ENCODE measurements at regions not wholly inside any gene's neighbourhood (a gene's known extent, or its start where the extent isn't known, plus 50 kb on each side); places are given as distances from the start of the nearest gene placed in this dataset.

GRCh38 chr17:36869856-36870719 lies 67.2 kb upstream of the LHX1 start:
- Mint-ChIP-seq H3K4me1 (ENCODE audit: low read depth in 2 of 2) (no peaks in the 10 kb centered on the region), H3K27ac (no peak overlapping the region), H3K9me3 (no peaks in the 10 kb centered on the region), H3K4me3 (no peak overlapping the region), H3K36me3 (ENCODE audit: insufficient read depth) (no peaks in the 10 kb centered on the region), H3K27me3 (peaks cover 15 to 32% of the 10 kb centered on the region in 2 donors)
- ATAC-seq (replicated peaks) (no peak), DNase-seq (no peak)

GRCh38 chr17:36870720-36870999 lies 66.6 kb upstream of the LHX1 start:
- DNase-seq (no peak), ATAC-seq (replicated peaks) (no peak)
- Mint-ChIP-seq H3K4me1 (ENCODE audit: low read depth in 2 of 2) (no peaks in the 10 kb centered on the region), H3K27me3 (peaks cover 15 to 29% of the 10 kb centered on the region in 2 donors), H3K36me3 (ENCODE audit: insufficient read depth) (no peaks in the 10 kb centered on the region), H3K27ac (no peak overlapping the region), H3K9me3 (no peaks in the 10 kb centered on the region), H3K4me3 (no peak overlapping the region)

DNA sequence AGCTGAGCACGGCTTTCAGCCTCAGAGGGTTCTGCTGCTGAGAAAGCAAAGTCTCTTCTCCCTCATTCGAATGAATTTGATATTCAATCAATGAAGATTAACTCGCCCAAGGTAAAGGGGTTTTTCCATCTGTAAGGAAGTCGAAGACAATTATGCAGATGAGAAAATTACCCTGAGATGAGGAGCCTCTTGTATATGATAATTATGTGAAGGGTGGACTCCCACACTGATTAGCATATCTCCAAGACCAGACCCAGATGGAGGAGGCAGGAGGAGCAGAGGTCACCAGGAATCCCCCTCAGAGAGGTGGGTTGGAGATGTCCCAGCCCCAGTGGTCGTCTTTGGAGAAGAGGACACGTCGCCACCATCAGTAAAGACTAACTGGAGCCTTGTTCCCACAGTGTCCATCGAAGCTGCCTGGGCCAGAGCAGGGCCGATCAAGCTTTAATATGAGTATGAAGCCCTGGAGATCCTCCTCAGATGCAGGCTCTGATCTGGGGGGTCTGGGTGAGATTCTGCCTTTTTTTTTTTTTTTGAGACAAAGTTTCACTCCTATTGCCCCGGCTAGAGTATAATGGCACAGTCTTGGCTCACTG lies 61.5 kb upstream of the LHX1 start:
- peaks cover 13 to 29% of the 10 kb centered on the region in 2 donors for H3K27me3 Mint-ChIP-seq

DNA sequence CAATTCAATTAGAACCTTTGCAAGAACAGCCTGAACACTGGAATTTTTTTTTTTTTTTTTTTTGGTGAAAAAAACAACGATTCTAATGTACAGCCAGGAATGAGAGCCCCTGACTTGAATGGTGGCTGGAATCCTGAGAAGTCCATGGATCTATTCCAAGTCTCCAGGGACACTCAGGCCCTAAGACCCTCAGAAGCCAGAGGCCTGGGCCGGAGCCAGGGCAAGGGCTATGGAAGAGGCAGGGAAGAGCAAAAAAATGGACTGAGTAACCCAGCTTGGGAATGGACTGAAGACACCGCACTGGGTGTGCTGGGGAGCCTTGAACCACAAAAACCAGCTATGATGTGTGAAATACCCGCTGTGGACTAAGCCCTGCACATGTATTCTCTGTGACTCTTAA lies 60.3 kb upstream of the LHX1 start:
- ATAC-seq (replicated peaks) (no peak), DNase-seq (no peak)
- Mint-ChIP-seq H3K4me3 (no peak overlapping the region), H3K27ac (no peak overlapping the region), H3K36me3 (ENCODE audit: insufficient read depth) (no peaks in the 10 kb centered on the region), H3K4me1 (ENCODE audit: low read depth in 2 of 2) (no peaks in the 10 kb centered on the region), H3K27me3 (peaks cover 21 to 31% of the 10 kb centered on the region in 2 donors), H3K9me3 (no peaks in the 10 kb centered on the region)

More for the DNA sequence above, 61.5 kb upstream of the LHX1 start:
- DNase-seq (no peak), ATAC-seq (replicated peaks) (no peak)
- H3K36me3 Mint-ChIP-seq (ENCODE audit: insufficient read depth) = no peaks in the 10 kb centered on the region
- no peaks in the 10 kb centered on the region for H3K9me3 Mint-ChIP-seq
- H3K4me3 Mint-ChIP-seq = no peak overlapping the region
- H3K4me1 Mint-ChIP-seq (ENCODE audit: low read depth in 2 of 2) = no peaks in the 10 kb centered on the region
- no peak overlapping the region for H3K27ac Mint-ChIP-seq

- no peaks in the 10 kb centered on the region for H3K9me3 Mint-ChIP-seq
- no peak for ATAC-seq (replicated peaks)
Measured at GRCh38 chr17:36877771-36878170, 59.5 kb upstream of the LHX1 start.

GRCh38 chr17:36878216-36878615 lies 59.1 kb upstream of the LHX1 start:
- DNase-seq = no peak
- Mint-ChIP-seq H3K27me3 (peaks cover 28 to 35% of the 10 kb centered on the region in 2 donors), H3K4me3 (no peak overlapping the region), H3K27ac (no peak overlapping the region), H3K4me1 (ENCODE audit: low read depth in 2 of 2) (no peaks in the 10 kb centered on the region), H3K36me3 (ENCODE audit: insufficient read depth) (no peaks in the 10 kb centered on the region), H3K9me3 (no peaks in the 10 kb centered on the region)
- ATAC-seq (replicated peaks) = no peak

More at GRCh38 chr17:36877771-36878170, 59.5 kb upstream of the LHX1 start:
- no peak overlapping the region for H3K4me3 Mint-ChIP-seq
- no peaks in the 10 kb centered on the region for H3K36me3 Mint-ChIP-seq (ENCODE audit: insufficient read depth)
- H3K4me1 Mint-ChIP-seq (ENCODE audit: low read depth in 2 of 2) = no peaks in the 10 kb centered on the region
- H3K27me3 Mint-ChIP-seq = peaks cover 28 to 34% of the 10 kb centered on the region in 2 donors
- no peak for DNase-seq
- H3K27ac Mint-ChIP-seq = no peak overlapping the region

GRCh38 chr17:36879027-36879426 lies 58.2 kb upstream of the LHX1 start:
- DNase-seq = no peak
- no peak overlapping the region for H3K4me3 Mint-ChIP-seq
- H3K36me3 Mint-ChIP-seq (ENCODE audit: insufficient read depth) = no peaks in the 10 kb centered on the region
- H3K27ac Mint-ChIP-seq = no peak overlapping the region
- H3K9me3 Mint-ChIP-seq = no peaks in the 10 kb centered on the region
- H3K27me3 Mint-ChIP-seq = peaks cover 28 to 35% of the 10 kb centered on the region in 2 donors
- no peak for ATAC-seq (replicated peaks)
- no peaks in the 10 kb centered on the region for H3K4me1 Mint-ChIP-seq (ENCODE audit: low read depth in 2 of 2)

GRCh38 chr17:36879624-36880131 lies 57.6 kb upstream of the LHX1 start:
- H3K9me3 Mint-ChIP-seq = no peaks in the 10 kb centered on the region
- H3K36me3 Mint-ChIP-seq (ENCODE audit: insufficient read depth) = no peaks in the 10 kb centered on the region

DNA sequence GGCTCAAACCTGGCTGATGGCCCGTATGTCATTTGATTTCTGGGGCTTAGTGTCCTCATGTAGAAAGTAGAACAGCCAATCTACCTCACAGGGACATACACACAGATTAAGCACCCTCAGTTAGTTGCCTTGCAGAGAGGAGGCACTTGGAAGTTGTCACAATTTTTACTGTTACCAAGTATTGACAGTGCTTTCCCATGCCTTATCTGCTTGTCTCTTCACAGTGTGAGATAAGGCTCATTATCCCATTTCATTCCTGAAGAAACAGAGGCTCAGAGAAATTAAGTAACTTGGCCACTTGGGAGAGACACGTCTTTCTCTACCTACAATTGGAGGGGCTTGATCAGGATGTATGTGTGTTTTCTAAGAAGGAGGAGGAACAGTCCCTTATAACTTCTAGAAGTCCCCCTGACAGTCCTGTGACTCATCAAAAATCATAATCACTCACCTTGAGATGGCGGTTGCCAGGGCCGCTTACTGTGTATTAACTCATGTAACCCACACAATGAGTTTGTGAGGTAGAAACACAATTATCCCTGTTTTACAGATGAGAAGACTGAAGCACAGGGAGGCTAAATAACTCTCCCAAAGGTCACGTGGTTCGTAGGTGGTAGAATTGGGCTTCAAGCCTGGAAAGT lies 56.9 kb upstream of the LHX1 start:
- no peaks in the 10 kb centered on the region for H3K9me3 Mint-ChIP-seq
- H3K4me1 Mint-ChIP-seq (ENCODE audit: low read depth in 2 of 2) = no peaks in the 10 kb centered on the region
- no peaks in the 10 kb centered on the region for H3K36me3 Mint-ChIP-seq (ENCODE audit: insufficient read depth)
- no peak for DNase-seq
- peaks cover 28 to 49% of the 10 kb centered on the region in 2 donors for H3K27me3 Mint-ChIP-seq
- H3K4me3 Mint-ChIP-seq = no peak overlapping the region
- H3K27ac Mint-ChIP-seq = no peak overlapping the region
- ATAC-seq (replicated peaks) = no peak

More at GRCh38 chr17:36879624-36880131, 57.6 kb upstream of the LHX1 start:
- peaks cover 28 to 42% of the 10 kb centered on the region in 2 donors for H3K27me3 Mint-ChIP-seq
- H3K4me3 Mint-ChIP-seq = no peak overlapping the region
- no peak for ATAC-seq (replicated peaks)
- no peak overlapping the region for H3K27ac Mint-ChIP-seq
- DNase-seq = no peak
- H3K4me1 Mint-ChIP-seq (ENCODE audit: low read depth in 2 of 2) = no peaks in the 10 kb centered on the region

DNA sequence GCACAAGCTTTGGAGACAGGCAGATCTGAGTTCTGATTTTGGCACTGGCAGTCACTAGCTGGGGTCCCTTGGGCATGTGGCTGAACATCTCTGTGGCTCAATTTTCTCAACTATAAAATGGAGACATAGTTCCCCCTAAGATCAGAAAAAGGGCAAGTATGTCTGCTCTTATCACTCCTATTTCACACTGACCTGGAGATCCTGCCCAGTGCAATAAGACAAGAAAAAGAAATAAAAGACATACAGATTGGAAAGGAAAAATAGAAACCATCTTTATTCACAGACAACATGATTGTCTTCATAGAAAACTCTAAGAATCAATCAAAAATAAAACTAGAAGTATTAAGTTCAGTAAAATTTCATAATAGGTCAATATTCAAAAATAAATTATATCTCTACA lies 56.0 kb upstream of the LHX1 start:
- ATAC-seq (replicated peaks) (no peak), DNase-seq (no peak)
- no peak overlapping the region for H3K27ac Mint-ChIP-seq
- no peaks in the 10 kb centered on the region for H3K36me3 Mint-ChIP-seq (ENCODE audit: insufficient read depth)
- H3K4me1 Mint-ChIP-seq (ENCODE audit: low read depth in 2 of 2) = no peaks in the 10 kb centered on the region
- H3K27me3 Mint-ChIP-seq = peaks cover 28 to 58% of the 10 kb centered on the region in 2 donors
- no peaks in the 10 kb centered on the region for H3K9me3 Mint-ChIP-seq
- H3K4me3 Mint-ChIP-seq = no peak overlapping the region

GRCh38 chr17:36884495-36885152 lies 52.7 kb upstream of the LHX1 start:
- Mint-ChIP-seq H3K9me3 (no peaks in the 10 kb centered on the region), H3K36me3 (ENCODE audit: insufficient read depth) (no peaks in the 10 kb centered on the region), H3K27ac (no peak overlapping the region), H3K27me3 (peaks cover 18 to 74% of the 10 kb centered on the region in 2 donors), H3K4me1 (ENCODE audit: low read depth in 2 of 2) (no peaks in the 10 kb centered on the region), H3K4me3 (no peak overlapping the region)
- DNase-seq (no peak), ATAC-seq (replicated peaks) (no peak)

DNA sequence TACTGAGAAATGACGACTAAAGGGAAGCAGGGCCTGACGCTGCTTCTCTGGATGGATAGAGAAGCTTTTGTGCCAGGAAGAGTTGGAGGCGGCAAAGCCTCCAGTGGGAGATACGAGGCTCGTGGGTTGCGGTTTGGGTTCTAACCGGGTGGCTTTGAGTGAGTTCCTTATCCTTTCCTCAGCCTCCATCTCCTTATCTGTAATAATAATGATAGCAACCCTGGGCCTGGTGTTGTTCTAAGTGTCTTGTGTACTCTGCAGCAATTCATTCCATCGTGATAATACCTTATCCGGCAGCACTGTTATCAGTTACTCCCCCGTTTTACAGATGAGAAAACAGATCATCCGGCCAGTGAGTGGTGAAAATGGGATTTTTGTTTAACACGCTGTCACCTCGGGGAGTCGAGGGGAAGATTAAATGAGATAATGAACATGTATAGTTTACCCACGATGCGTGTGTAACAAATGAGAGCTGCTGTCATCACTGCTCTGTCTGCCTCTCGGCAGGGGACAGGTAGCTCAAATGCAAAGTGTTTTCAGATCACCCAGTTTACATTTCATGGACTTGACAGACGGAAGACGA lies 52.0 kb upstream of the LHX1 start:
- Mint-ChIP-seq H3K27ac (no peak overlapping the region), H3K36me3 (ENCODE audit: insufficient read depth) (no peaks in the 10 kb centered on the region), H3K9me3 (no peaks in the 10 kb centered on the region), H3K4me1 (ENCODE audit: low read depth in 2 of 2) (no peaks in the 10 kb centered on the region), H3K4me3 (no peak overlapping the region), H3K27me3 (peaks cover 18 to 77% of the 10 kb centered on the region in 2 donors)
- DNase-seq (no peak), ATAC-seq (replicated peaks) (no peak)

GRCh38 chr17:36885771-36886377 lies 51.4 kb upstream of the LHX1 start:
- H3K4me3 Mint-ChIP-seq = no peak overlapping the region
- no peaks in the 10 kb centered on the region for H3K9me3 Mint-ChIP-seq
- no peaks in the 10 kb centered on the region for H3K4me1 Mint-ChIP-seq (ENCODE audit: low read depth in 2 of 2)
- no peak for ATAC-seq (replicated peaks)
- H3K36me3 Mint-ChIP-seq (ENCODE audit: insufficient read depth) = no peaks in the 10 kb centered on the region
- H3K27me3 Mint-ChIP-seq = peaks cover 14 to 79% of the 10 kb centered on the region in 2 donors
- H3K27ac Mint-ChIP-seq = no peak overlapping the region
- no peak for DNase-seq
